Neuron (in vitro differentiated cells): ENCODE measurements at regions not wholly inside any gene's neighbourhood (a gene's known extent, or its start where the extent isn't known, plus 50 kb on each side); places are given as distances from the start of the nearest gene placed in this dataset.

ENCODE experiments used
- H2AFZ ChIP-seq: one replicate; pipeline ENCODE4 v1.6.1; 2013; ENCODE audit warnings: low read depth, mild to moderate bottlenecking, inconsistent platforms, low read length, moderate library complexity
- H3K27me3 ChIP-seq: one replicate; pipeline ENCODE4 v1.6.1; 2013; ENCODE audit warnings: low read length; ENCODE audit not compliant: insufficient read depth
- H3K36me3 ChIP-seq: one replicate; pipeline ENCODE4 v1.6.1; 2013; ENCODE audit warnings: low read length; ENCODE audit not compliant: insufficient read depth
- H3K4me1 ChIP-seq: one replicate; pipeline ENCODE4 v1.6.1; 2013; ENCODE audit warnings: low read length; ENCODE audit not compliant: insufficient read depth
- H3K4me3 ChIP-seq: 2 replicates; pipeline ENCODE4 v1.5.1; 2013; ENCODE audit warnings: mild to moderate bottlenecking, low read length, moderate library complexity
- H3K9me3 ChIP-seq: one replicate; pipeline ENCODE4 v1.6.1; 2013; ENCODE audit warnings: low read length

- Histone ChIP-seq H3K4me3 (no peak overlapping the region), H2AFZ (peak overlapping the region; percentile 8), H3K9me3 (no peaks in the 10 kb centered on the region), H3K27me3 (no peaks in the 10 kb centered on the region), H3K4me1 (peaks cover 31% of the 10 kb centered on the region), H3K36me3 (no peaks in the 10 kb centered on the region)
Measured at GRCh38 chr22:27110665-27111451, 453.5 kb downstream of the MIAT start.

- H3K4me3 ChIP-seq: no peak overlapping the region
- H3K4me1 ChIP-seq: peaks cover 31% of the 10 kb centered on the region
- no peaks in the 10 kb centered on the region for H3K36me3 ChIP-seq
- no peak overlapping the region for H2AFZ ChIP-seq
- no peaks in the 10 kb centered on the region for H3K9me3 ChIP-seq
- H3K27me3 ChIP-seq: no peaks in the 10 kb centered on the region
Measured at GRCh38 chr22:27111796-27112672, 454.6 kb downstream of the MIAT start.

GRCh38 chr22:27113211-27113635, 455.8 kb downstream of the MIAT start:
- no peak overlapping the region for H2AFZ ChIP-seq
- H3K9me3 ChIP-seq: no peaks in the 10 kb centered on the region
- H3K27me3 ChIP-seq: no peaks in the 10 kb centered on the region
- peaks cover 31% of the 10 kb centered on the region for H3K4me1 ChIP-seq
- H3K4me3 ChIP-seq: no peak overlapping the region
- no peaks in the 10 kb centered on the region for H3K36me3 ChIP-seq

- Histone ChIP-seq H3K36me3 (no peaks in the 10 kb centered on the region), H3K27me3 (no peaks in the 10 kb centered on the region), H3K4me3 (no peak overlapping the region), H3K9me3 (no peaks in the 10 kb centered on the region), H2AFZ (no peak overlapping the region), H3K4me1 (peaks cover 31% of the 10 kb centered on the region)
Measured at GRCh38 chr22:27113641-27114040, 456.3 kb downstream of the MIAT start.

- Histone ChIP-seq H3K9me3 (no peaks in the 10 kb centered on the region), H3K4me1 (peaks cover 31% of the 10 kb centered on the region), H3K36me3 (no peaks in the 10 kb centered on the region), H3K27me3 (no peaks in the 10 kb centered on the region), H2AFZ (no peak overlapping the region), H3K4me3 (no peak overlapping the region)
Measured at GRCh38 chr22:27114186-27114585, 456.8 kb downstream of the MIAT start.

- Histone ChIP-seq H3K4me1 (peaks cover 28% of the 10 kb centered on the region), H3K4me3 (no peak overlapping the region), H3K27me3 (no peaks in the 10 kb centered on the region), H3K9me3 (no peaks in the 10 kb centered on the region), H2AFZ (no peak overlapping the region), H3K36me3 (no peaks in the 10 kb centered on the region)
Measured at GRCh38 chr22:27115410-27115809, 458.0 kb downstream of the MIAT start.

- no peak overlapping the region for H2AFZ ChIP-seq
- no peaks in the 10 kb centered on the region for H3K36me3 ChIP-seq
- peaks cover 24% of the 10 kb centered on the region for H3K4me1 ChIP-seq
- no peaks in the 10 kb centered on the region for H3K9me3 ChIP-seq
- no peaks in the 10 kb centered on the region for H3K27me3 ChIP-seq
- no peak overlapping the region for H3K4me3 ChIP-seq
Measured at GRCh38 chr22:27115816-27116256, 458.4 kb downstream of the MIAT start.

GRCh38 chr22:27116312-27117086, 459.1 kb downstream of the MIAT start:
- Histone ChIP-seq H3K9me3 (no peaks in the 10 kb centered on the region), H3K27me3 (no peaks in the 10 kb centered on the region), H3K4me3 (no peak overlapping the region), H2AFZ (no peak overlapping the region), H3K36me3 (no peaks in the 10 kb centered on the region), H3K4me1 (peaks cover 18% of the 10 kb centered on the region)

GRCh38 chr22:27120036-27120435, 462.6 kb downstream of the MIAT start:
- Histone ChIP-seq H3K36me3 (no peaks in the 10 kb centered on the region), H2AFZ (no peak overlapping the region), H3K4me3 (no peak overlapping the region), H3K9me3 (no peaks in the 10 kb centered on the region), H3K4me1 (no peaks in the 10 kb centered on the region), H3K27me3 (no peaks in the 10 kb centered on the region)

- Histone ChIP-seq H3K36me3 (no peaks in the 10 kb centered on the region), H2AFZ (no peak overlapping the region), H3K4me3 (no peak overlapping the region), H3K27me3 (no peaks in the 10 kb centered on the region), H3K9me3 (no peaks in the 10 kb centered on the region), H3K4me1 (no peaks in the 10 kb centered on the region)
Measured at GRCh38 chr22:27122574-27122973, 465.2 kb downstream of the MIAT start.

- no peaks in the 10 kb centered on the region for H3K9me3 ChIP-seq
- no peaks in the 10 kb centered on the region for H3K27me3 ChIP-seq
- H2AFZ ChIP-seq: no peak overlapping the region
- H3K4me1 ChIP-seq: no peaks in the 10 kb centered on the region
- no peak overlapping the region for H3K4me3 ChIP-seq
- H3K36me3 ChIP-seq: no peaks in the 10 kb centered on the region
Measured at GRCh38 chr22:27123880-27124279, 466.5 kb downstream of the MIAT start.

- Histone ChIP-seq H3K4me3 (no peak overlapping the region), H2AFZ (no peak overlapping the region), H3K9me3 (no peaks in the 10 kb centered on the region), H3K36me3 (no peaks in the 10 kb centered on the region), H3K4me1 (no peaks in the 10 kb centered on the region), H3K27me3 (no peaks in the 10 kb centered on the region)
Measured at GRCh38 chr22:27124351-27124966, 467.1 kb downstream of the MIAT start.
